WTC11 (cell line): ENCODE measurements at regions not wholly inside any gene's neighbourhood (a gene's known extent, or its start where the extent isn't known, plus 50 kb on each side); places are given as distances from the start of the nearest gene placed in this dataset.

Experiments
- ATAC-seq: fragments of 200-7000 bp; cut with Tn5 transposase; 2 replicates; pipeline ENCODE4 v1.10.0; 2021; ENCODE audit warnings: mild to moderate bottlenecking, moderate library complexity
- CTCF ChIA-PET: fragments of 300-600 bp; sonication (Branson Sonifier 250); formaldehyde crosslinking; loops from one replicate; lab custom pipeline; 2021; ENCODE audit warnings: antibody characterized with exemption; lab: Charles Lee
- POLR2A ChIA-PET: fragments of 350-600 bp; sonication (Branson Sonifier 250); formaldehyde crosslinking; loops from one replicate; lab custom pipeline; 2021; ENCODE audit warnings: antibody characterized with exemption; lab: Charles Lee
- DNase-seq: peaks from one replicate; pipeline ENCODE4 v3.0.0; 2021; ENCODE audit warnings: low spot score
- H3K27ac Mint-ChIP-seq: 2 replicates; pipeline ENCODE4 v1.8.0; 2021; ENCODE audit warnings: mixed read lengths
- H3K27me3 Mint-ChIP-seq: 2 replicates; pipeline ENCODE4 v1.8.0; 2021; ENCODE audit warnings: low read depth, mild to moderate bottlenecking, moderate library complexity, mixed read lengths
- H3K36me3 Mint-ChIP-seq: 2 replicates; pipeline ENCODE4 v1.8.0; 2021; ENCODE audit warnings: mixed read lengths
- H3K4me1 Mint-ChIP-seq: 2 replicates; pipeline ENCODE4 v1.8.0; 2022; ENCODE audit warnings: mixed read lengths
- H3K4me3 Mint-ChIP-seq: 2 replicates; pipeline ENCODE4 v1.8.0; 2021; ENCODE audit warnings: mild to moderate bottlenecking, moderate library complexity, mixed read lengths
- H3K9me3 Mint-ChIP-seq: 2 replicates; pipeline ENCODE4 v1.8.0; 2021; ENCODE audit warnings: mixed read lengths
- AR ChIP-seq: fragments of 250-450 bp; sonication (Bioruptor Pico); IDR thresholded peaks from 2 replicates; pipeline ENCODE4 v1.9.0; 2021; ENCODE audit warnings: mild to moderate bottlenecking
- CREB1 ChIP-seq: sonication (generic); formaldehyde crosslinking; IDR thresholded peaks from 2 replicates; pipeline ENCODE4 v1.8.0; 2023; ENCODE audit warnings: mild to moderate bottlenecking, missing genetic modification reagents
- FOXK1 ChIP-seq: sonication (generic); formaldehyde crosslinking; IDR thresholded peaks from 2 replicates; pipeline ENCODE4 v1.8.0; 2022; ENCODE audit warnings: mild to moderate bottlenecking, moderate library complexity, missing genetic modification reagents
- HMGXB4 ChIP-seq: sonication (generic); formaldehyde crosslinking; IDR thresholded peaks from 2 replicates; pipeline ENCODE4 v1.8.1; 2023; ENCODE audit warnings: mild to moderate bottlenecking, moderate library complexity, missing genetic modification reagents
- IRF1 ChIP-seq: sonication (generic); formaldehyde crosslinking; IDR thresholded peaks from 2 replicates; pipeline ENCODE4 v1.8.0; 2023; ENCODE audit warnings: missing genetic modification reagents
- NFYB ChIP-seq: sonication (generic); formaldehyde crosslinking; conservative IDR thresholded peaks from 2 replicates; pipeline ENCODE4 v1.8.0; 2022; ENCODE audit warnings: low read depth, missing genetic modification reagents
- NR3C1 ChIP-seq: sonication (generic); formaldehyde crosslinking; conservative IDR thresholded peaks from 2 replicates; pipeline ENCODE4 v1.8.1; 2023; ENCODE audit warnings: low read depth, mild to moderate bottlenecking, missing genetic modification reagents
- PRDM15 ChIP-seq: sonication (generic); formaldehyde crosslinking; IDR thresholded peaks from 2 replicates; pipeline ENCODE4 v1.8.0; 2022; ENCODE audit warnings: missing genetic modification reagents
- ZNF219 ChIP-seq: sonication (generic); formaldehyde crosslinking; IDR thresholded peaks from 2 replicates; pipeline ENCODE4 v1.8.0; 2023; ENCODE audit warnings: missing genetic modification reagents, mild to moderate bottlenecking, borderline replicate concordance
- ZNF532 ChIP-seq: fragments of 250-450 bp; sonication (Bioruptor Pico); IDR thresholded peaks from 2 replicates; pipeline ENCODE4 v1.9.0; 2021; ENCODE audit warnings: mild to moderate bottlenecking, borderline replicate concordance
- TF ChIP-seq, protein P1 (sequence below): sonication (generic); formaldehyde crosslinking; IDR thresholded peaks from 2 replicates; pipeline ENCODE4 v1.8.0; 2022; ENCODE audit warnings: mild to moderate bottlenecking, missing genetic modification reagents
- TF ChIP-seq, protein P2 (sequence below): sonication (generic); formaldehyde crosslinking; IDR thresholded peaks from 2 replicates; pipeline ENCODE4 v1.8.1; 2023; ENCODE audit warnings: mild to moderate bottlenecking, missing genetic modification reagents, borderline replicate concordance
- TF ChIP-seq, protein P3 (sequence below): fragments of 250-450 bp; sonication (Bioruptor Pico); IDR thresholded peaks from 2 replicates; pipeline ENCODE4 v2.1.2; 2022; ENCODE audit warnings: mild to moderate bottlenecking, moderate library complexity

DNA sequence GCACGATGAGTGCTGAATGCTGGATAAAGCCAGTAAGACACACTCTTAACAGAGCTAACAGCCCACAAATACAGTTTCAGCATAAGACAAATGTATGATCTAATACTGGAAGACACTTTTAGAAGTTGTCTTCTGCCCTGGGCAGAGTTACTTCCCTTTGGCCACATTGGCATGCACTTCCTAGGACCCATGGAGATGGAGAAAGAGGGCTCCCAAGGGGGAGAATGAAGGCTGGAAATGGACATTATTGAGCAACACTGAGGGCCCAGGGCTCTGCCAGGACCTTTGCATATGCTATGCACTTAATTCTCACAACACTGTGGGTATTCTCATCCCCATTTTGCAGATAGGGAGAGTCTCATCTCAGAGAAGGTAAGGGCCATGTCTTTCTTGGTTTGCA is 123.1 kb downstream of the ADAMTS15 start (continued):
- TF ChIP-seq AR (CRISPR knock-in tag), result no peak
- no peak for TF ChIP-seq CREB1
- TF ChIP-seq NFYB (CRISPR knock-in tag), result no peak
- TF ChIP-seq, protein P1, sequence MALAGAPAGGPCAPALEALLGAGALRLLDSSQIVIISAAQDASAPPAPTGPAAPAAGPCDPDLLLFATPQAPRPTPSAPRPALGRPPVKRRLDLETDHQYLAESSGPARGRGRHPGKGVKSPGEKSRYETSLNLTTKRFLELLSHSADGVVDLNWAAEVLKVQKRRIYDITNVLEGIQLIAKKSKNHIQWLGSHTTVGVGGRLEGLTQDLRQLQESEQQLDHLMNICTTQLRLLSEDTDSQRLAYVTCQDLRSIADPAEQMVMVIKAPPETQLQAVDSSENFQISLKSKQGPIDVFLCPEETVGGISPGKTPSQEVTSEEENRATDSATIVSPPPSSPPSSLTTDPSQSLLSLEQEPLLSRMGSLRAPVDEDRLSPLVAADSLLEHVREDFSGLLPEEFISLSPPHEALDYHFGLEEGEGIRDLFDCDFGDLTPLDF (CRISPR knock-in tag), result no peak
- TF ChIP-seq NR3C1, result no peak
- no peak for TF ChIP-seq HMGXB4 (CRISPR knock-in tag)
- TF ChIP-seq PRDM15 (CRISPR knock-in tag), result no peak
- TF ChIP-seq, protein P2, sequence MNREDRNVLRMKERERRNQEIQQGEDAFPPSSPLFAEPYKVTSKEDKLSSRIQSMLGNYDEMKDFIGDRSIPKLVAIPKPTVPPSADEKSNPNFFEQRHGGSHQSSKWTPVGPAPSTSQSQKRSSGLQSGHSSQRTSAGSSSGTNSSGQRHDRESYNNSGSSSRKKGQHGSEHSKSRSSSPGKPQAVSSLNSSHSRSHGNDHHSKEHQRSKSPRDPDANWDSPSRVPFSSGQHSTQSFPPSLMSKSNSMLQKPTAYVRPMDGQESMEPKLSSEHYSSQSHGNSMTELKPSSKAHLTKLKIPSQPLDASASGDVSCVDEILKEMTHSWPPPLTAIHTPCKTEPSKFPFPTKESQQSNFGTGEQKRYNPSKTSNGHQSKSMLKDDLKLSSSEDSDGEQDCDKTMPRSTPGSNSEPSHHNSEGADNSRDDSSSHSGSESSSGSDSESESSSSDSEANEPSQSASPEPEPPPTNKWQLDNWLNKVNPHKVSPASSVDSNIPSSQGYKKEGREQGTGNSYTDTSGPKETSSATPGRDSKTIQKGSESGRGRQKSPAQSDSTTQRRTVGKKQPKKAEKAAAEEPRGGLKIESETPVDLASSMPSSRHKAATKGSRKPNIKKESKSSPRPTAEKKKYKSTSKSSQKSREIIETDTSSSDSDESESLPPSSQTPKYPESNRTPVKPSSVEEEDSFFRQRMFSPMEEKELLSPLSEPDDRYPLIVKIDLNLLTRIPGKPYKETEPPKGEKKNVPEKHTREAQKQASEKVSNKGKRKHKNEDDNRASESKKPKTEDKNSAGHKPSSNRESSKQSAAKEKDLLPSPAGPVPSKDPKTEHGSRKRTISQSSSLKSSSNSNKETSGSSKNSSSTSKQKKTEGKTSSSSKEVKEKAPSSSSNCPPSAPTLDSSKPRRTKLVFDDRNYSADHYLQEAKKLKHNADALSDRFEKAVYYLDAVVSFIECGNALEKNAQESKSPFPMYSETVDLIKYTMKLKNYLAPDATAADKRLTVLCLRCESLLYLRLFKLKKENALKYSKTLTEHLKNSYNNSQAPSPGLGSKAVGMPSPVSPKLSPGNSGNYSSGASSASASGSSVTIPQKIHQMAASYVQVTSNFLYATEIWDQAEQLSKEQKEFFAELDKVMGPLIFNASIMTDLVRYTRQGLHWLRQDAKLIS (CRISPR knock-in tag), result no peak
- TF ChIP-seq ZNF219 (CRISPR knock-in tag), result no peak
- TF ChIP-seq, protein P3, sequence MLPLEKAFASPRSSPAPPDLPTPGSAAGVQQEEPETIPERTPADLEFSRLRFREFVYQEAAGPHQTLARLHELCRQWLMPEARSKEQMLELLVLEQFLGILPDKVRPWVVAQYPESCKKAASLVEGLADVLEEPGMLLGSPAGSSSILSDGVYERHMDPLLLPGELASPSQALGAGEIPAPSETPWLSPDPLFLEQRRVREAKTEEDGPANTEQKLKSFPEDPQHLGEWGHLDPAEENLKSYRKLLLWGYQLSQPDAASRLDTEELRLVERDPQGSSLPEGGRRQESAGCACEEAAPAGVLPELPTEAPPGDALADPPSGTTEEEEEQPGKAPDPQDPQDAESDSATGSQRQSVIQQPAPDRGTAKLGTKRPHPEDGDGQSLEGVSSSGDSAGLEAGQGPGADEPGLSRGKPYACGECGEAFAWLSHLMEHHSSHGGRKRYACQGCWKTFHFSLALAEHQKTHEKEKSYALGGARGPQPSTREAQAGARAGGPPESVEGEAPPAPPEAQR (CRISPR knock-in tag), result no peak

DNA sequence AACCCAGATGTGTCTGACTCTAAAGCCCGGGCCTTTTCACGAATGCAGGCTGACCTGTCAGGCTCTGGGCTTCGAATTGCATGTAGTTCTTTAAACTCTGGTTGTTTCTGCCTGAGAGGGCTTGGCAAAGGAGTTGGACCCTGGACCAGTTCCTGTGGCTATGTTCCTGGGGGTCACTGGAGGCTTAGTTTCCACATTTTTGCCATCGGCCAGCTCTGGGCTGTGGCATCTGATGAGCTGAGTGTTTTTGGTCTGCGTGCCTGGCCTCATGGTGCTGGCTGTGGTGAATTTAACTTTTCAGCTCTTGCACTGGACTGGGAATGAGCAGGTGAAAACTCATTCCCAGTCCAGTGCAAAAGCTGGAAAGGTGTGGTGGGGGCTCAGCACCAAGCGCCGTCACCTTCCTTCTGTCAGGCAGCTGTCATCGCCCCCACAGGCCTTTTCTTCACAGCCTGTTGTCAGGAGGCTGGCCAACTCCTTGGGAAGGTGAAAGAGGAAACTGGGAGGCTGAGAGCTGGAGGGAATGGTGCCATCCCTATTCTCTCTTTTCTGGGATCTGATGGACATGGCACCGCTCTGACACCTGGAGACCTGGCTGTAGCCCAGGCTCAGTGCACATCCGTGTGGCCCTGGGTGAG is 123.6 kb downstream of the ADAMTS15 start:
- POLR2A ChIA-PET, result no interaction called here
- no peak overlapping the region for H3K4me3 Mint-ChIP-seq
- H3K27ac Mint-ChIP-seq, result no peak overlapping the region
- H3K9me3 Mint-ChIP-seq, result peaks cover 20% of the 10 kb centered on the region
- TF ChIP-seq ZNF532 (no peak), IRF1 (CRISPR knock-in tag) (no peak), FOXK1 (CRISPR knock-in tag) (no peak)
- TF ChIP-seq, all 79 proteins: peak for 0
- H3K36me3 Mint-ChIP-seq, result peaks cover 6% of the 10 kb centered on the region
- no peaks in the 10 kb centered on the region; the same call in none of the 2 replicates for H3K27me3 Mint-ChIP-seq
- ATAC-seq (no peak), DNase-seq (no peak)
- no peaks in the 10 kb centered on the region for H3K4me1 Mint-ChIP-seq
- CTCF ChIA-PET, result no interaction called here
